ENCODE measurements at regions not wholly inside any gene's neighbourhood (a gene's known extent, or its start where the extent isn't known, plus 50 kb on each side); places are given as distances from the start of the nearest gene placed in this dataset.

DNA sequence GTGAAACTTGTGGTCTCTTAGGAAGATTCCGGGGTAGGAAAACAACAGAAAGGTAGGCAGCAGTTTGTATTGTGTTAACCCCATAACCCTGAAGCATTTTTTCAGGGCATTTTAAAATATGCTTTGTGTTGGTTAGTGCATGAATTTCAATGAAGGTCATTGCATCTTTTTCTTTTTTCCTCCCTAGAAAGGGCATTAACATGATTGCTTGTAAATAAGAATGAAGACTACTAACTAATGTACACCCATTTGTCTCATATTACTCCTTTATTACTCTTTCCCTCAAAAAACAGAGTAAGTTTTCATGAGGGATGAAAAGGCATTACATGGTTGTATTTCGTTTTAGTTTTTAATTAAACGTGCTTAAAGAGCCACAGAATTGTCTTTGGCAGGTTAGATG is 141.4 kb downstream of the OGFRL1 start:
- TF ChIP-seq POLR2A (IDR thresholded peaks at IDR 0.05) (no peak), CTCF (IDR thresholded peaks at IDR 0.05 in 4 of 5, conservative IDR thresholded peaks at IDR 0.05 in 1 of 5) (no peak)
